NCI-H2196 treated with DMSO at 0.1 percent for 48 hours (cell line): ENCODE measurements at regions not wholly inside any gene's neighbourhood (a gene's known extent, or its start where the extent isn't known, plus 50 kb on each side); places are given as distances from the start of the nearest gene placed in this dataset.

Experiments
- DNase-seq: peaks from one replicate; lab custom pipeline; 2025; ENCODE audit not compliant: unreplicated experiment; lab: John Stamatoyannopoulos, UW

- no peak for DNase-seq
These were observed 294.9 kb downstream of the SOX11 start for GRCh38 chr2:5986801-5987787.

- DNase-seq: no peak
These were observed 295.9 kb downstream of the SOX11 start for GRCh38 chr2:5988120-5988519.

GRCh38 chr2:5990086-5990485 is 297.9 kb downstream of the SOX11 start:
- no peak for DNase-seq

- no peak for DNase-seq
These were observed 299.3 kb downstream of the SOX11 start for GRCh38 chr2:5991305-5991968.

GRCh38 chr2:5995832-5996231 is 303.6 kb downstream of the SOX11 start:
- no peak for DNase-seq

GRCh38 chr2:6008186-6008585 is 316.0 kb downstream of the SOX11 start:
- no peak for DNase-seq

GRCh38 chr2:6008726-6009125 is 316.5 kb downstream of the SOX11 start:
- no peak for DNase-seq

- DNase-seq: no peak
These were observed 318.0 kb downstream of the SOX11 start for GRCh38 chr2:6010163-6010562.

- DNase-seq: no peak
These were observed 319.7 kb downstream of the SOX11 start for GRCh38 chr2:6011921-6012320.

- DNase-seq: no peak
These were observed 325.6 kb downstream of the SOX11 start for GRCh38 chr2:6017736-6018286.

- no peak for DNase-seq
These were observed 332.0 kb downstream of the SOX11 start for GRCh38 chr2:6024229-6024628.

- no peak for DNase-seq
These were observed 332.6 kb downstream of the SOX11 start for GRCh38 chr2:6024784-6025183.

- no peak for DNase-seq
These were observed 333.2 kb downstream of the SOX11 start for GRCh38 chr2:6025391-6025790.

GRCh38 chr2:6027066-6027465 is 334.9 kb downstream of the SOX11 start:
- no peak for DNase-seq

- no peak for DNase-seq
These were observed 339.1 kb downstream of the SOX11 start for GRCh38 chr2:6031200-6031867.

GRCh38 chr2:6036211-6036610 is 344.0 kb downstream of the SOX11 start:
- no peak for DNase-seq

- no peak for DNase-seq
These were observed 351.1 kb downstream of the SOX11 start for GRCh38 chr2:6043238-6043637.

- no peak for DNase-seq
These were observed 360.5 kb downstream of the SOX11 start for GRCh38 chr2:6052649-6053048.

- DNase-seq: no peak
These were observed 361.6 kb downstream of the SOX11 start for GRCh38 chr2:6053743-6054142.

- DNase-seq: no peak
These were observed 362.0 kb downstream of the SOX11 start for GRCh38 chr2:6054161-6054671.

GRCh38 chr2:6060992-6061663 is 368.9 kb downstream of the SOX11 start:
- no peak for DNase-seq
